ENCODE measurements at regions not wholly inside any gene's neighbourhood (a gene's known extent, or its start where the extent isn't known, plus 50 kb on each side); places are given as distances from the start of the nearest gene placed in this dataset.

- DNase-seq (ENCODE audit: low read depth): no peak
- no peak overlapping the region for H3K4me3 ChIP-seq (ENCODE audit: low read depth, low read length)
- TF ChIP-seq CTCF (IDR thresholded peaks at IDR 0.05; ENCODE audit: insufficient read depth, low read depth, low read length): no peak
Measured at GRCh38 chr10:78545756-78546155, 512.1 kb downstream of the RPS24 start.

GRCh38 chr10:78547397-78547796 lies 513.7 kb downstream of the RPS24 start:
- DNase-seq (ENCODE audit: low read depth): no peak
- no peak overlapping the region for H3K4me3 ChIP-seq (ENCODE audit: low read depth, low read length)
- TF ChIP-seq CTCF (IDR thresholded peaks at IDR 0.05; ENCODE audit: insufficient read depth, low read depth, low read length): no peak

GRCh38 chr10:78547905-78548304 lies 514.2 kb downstream of the RPS24 start:
- no peak for DNase-seq (ENCODE audit: low read depth)
- no peak for TF ChIP-seq CTCF (IDR thresholded peaks at IDR 0.05; ENCODE audit: insufficient read depth, low read depth, low read length)
- H3K4me3 ChIP-seq (ENCODE audit: low read depth, low read length): no peak overlapping the region

GRCh38 chr10:78548369-78548768 lies 514.7 kb downstream of the RPS24 start:
- no peak for DNase-seq (ENCODE audit: low read depth)
- TF ChIP-seq CTCF (IDR thresholded peaks at IDR 0.05; ENCODE audit: insufficient read depth, low read depth, low read length): no peak
- no peak overlapping the region for H3K4me3 ChIP-seq (ENCODE audit: low read depth, low read length)

GRCh38 chr10:78549140-78549935 lies 515.7 kb downstream of the RPS24 start:
- no peak for TF ChIP-seq CTCF (IDR thresholded peaks at IDR 0.05; ENCODE audit: insufficient read depth, low read depth, low read length)
- H3K4me3 ChIP-seq (ENCODE audit: low read depth, low read length): no peak overlapping the region
- no peak for DNase-seq (ENCODE audit: low read depth)

GRCh38 chr10:78550090-78550489 lies 516.4 kb downstream of the RPS24 start:
- no peak for DNase-seq (ENCODE audit: low read depth)
- TF ChIP-seq CTCF (IDR thresholded peaks at IDR 0.05; ENCODE audit: insufficient read depth, low read depth, low read length): no peak

GRCh38 chr10:78550716-78551115 lies 517.1 kb downstream of the RPS24 start:
- no peak for DNase-seq (ENCODE audit: low read depth)
- no peak for TF ChIP-seq CTCF (IDR thresholded peaks at IDR 0.05; ENCODE audit: insufficient read depth, low read depth, low read length)
- no peak overlapping the region for H3K4me3 ChIP-seq (ENCODE audit: low read depth, low read length)

More at GRCh38 chr10:78550090-78550489, 516.4 kb downstream of the RPS24 start:
- no peak overlapping the region for H3K4me3 ChIP-seq (ENCODE audit: low read depth, low read length)

All from fibroblast of villous mesenchyme (primary cell).